IPS-NIHi7 (cell line): ENCODE measurements at regions not wholly inside any gene's neighbourhood (a gene's known extent, or its start where the extent isn't known, plus 50 kb on each side); places are given as distances from the start of the nearest gene placed in this dataset.

Experiments used
- DNase-seq: peaks from one replicate; pipeline ENCODE4 v3.0.0; 2012; ENCODE audit warnings: mixed read lengths; ENCODE audit errors: extremely low spot score

- DNase-seq = no peak
Observed at GRCh38 chr4:124177647-124178425, 534.7 kb downstream of the ANKRD50 start.

- no peak for DNase-seq
Observed at GRCh38 chr4:124178449-124179021, 534.0 kb downstream of the ANKRD50 start.

- DNase-seq = no peak
Observed at GRCh38 chr4:124179506-124180186, 532.9 kb downstream of the ANKRD50 start.

GRCh38 chr4:124181039-124181438 is 531.5 kb downstream of the ANKRD50 start:
- DNase-seq = no peak

GRCh38 chr4:124183231-124183630 is 529.3 kb downstream of the ANKRD50 start:
- no peak for DNase-seq

GRCh38 chr4:124183926-124184325 is 528.6 kb downstream of the ANKRD50 start:
- no peak for DNase-seq

- DNase-seq = no peak
Observed at GRCh38 chr4:124184792-124185191, 527.7 kb downstream of the ANKRD50 start.

GRCh38 chr4:124188595-124188994 is 523.9 kb downstream of the ANKRD50 start:
- no peak for DNase-seq

- DNase-seq = no peak
Observed at GRCh38 chr4:124189545-124189944, 523.0 kb downstream of the ANKRD50 start.

- no peak for DNase-seq
Observed at GRCh38 chr4:124191329-124191728, 521.2 kb downstream of the ANKRD50 start.

- DNase-seq = no peak
Observed at GRCh38 chr4:124192544-124192943, 520.0 kb downstream of the ANKRD50 start.

- DNase-seq = no peak
Observed at GRCh38 chr4:124199185-124199584, 513.3 kb downstream of the ANKRD50 start.

GRCh38 chr4:124199755-124200154 is 512.8 kb downstream of the ANKRD50 start:
- DNase-seq = no peak

- no peak for DNase-seq
Observed at GRCh38 chr4:124201636-124202035, 510.9 kb downstream of the ANKRD50 start.

GRCh38 chr4:124202099-124202498 is 510.4 kb downstream of the ANKRD50 start:
- DNase-seq = no peak

- no peak for DNase-seq
Observed at GRCh38 chr4:124203613-124204238, 508.8 kb downstream of the ANKRD50 start.

GRCh38 chr4:124206779-124207605 is 505.5 kb downstream of the ANKRD50 start:
- no peak for DNase-seq

GRCh38 chr4:124209211-124209610 is 503.3 kb downstream of the ANKRD50 start:
- DNase-seq = no peak

GRCh38 chr4:124209626-124210025 is 502.9 kb downstream of the ANKRD50 start:
- DNase-seq = no peak

GRCh38 chr4:124210746-124211145 is 501.8 kb downstream of the ANKRD50 start:
- DNase-seq = no peak

GRCh38 chr4:124212815-124213630 is 499.5 kb downstream of the ANKRD50 start:
- DNase-seq = no peak
